Ovary (tissue), 3 donors: ENCODE measurements at regions not wholly inside any gene's neighbourhood (a gene's known extent, or its start where the extent isn't known, plus 50 kb on each side); places are given as distances from the start of the nearest gene placed in this dataset.

Source experiments
- EP300 ChIP-seq: sonication (generic); formaldehyde crosslinking; IDR thresholded peaks from one replicate; pipeline ENCODE4 v1.6.1; 2017; ENCODE audit warnings: antibody characterized with exemption
- POLR2A ChIP-seq: fragments of 450-650 bp; IDR thresholded peaks from one replicate; pipeline ENCODE4 v1.6.1; 2017; ENCODE audit warnings: antibody characterized with exemption, mild to moderate bottlenecking, moderate library complexity
- TF ChIP-seq, protein P1 (sequence below), 3 donors: fragments of 450-650 bp in 2 of 3; fragments of 200-600 bp in 1 of 3; IDR thresholded peaks; one replicate each; pipeline versions ENCODE4 v1.5.1 to v1.8.0; 2016 to 2022; ENCODE audit warnings: antibody characterized with exemption in 3 of 3, mild to moderate bottlenecking in 1 of 3
- donor health status: DM: no; HTN: no; CAD: no.

DNA sequence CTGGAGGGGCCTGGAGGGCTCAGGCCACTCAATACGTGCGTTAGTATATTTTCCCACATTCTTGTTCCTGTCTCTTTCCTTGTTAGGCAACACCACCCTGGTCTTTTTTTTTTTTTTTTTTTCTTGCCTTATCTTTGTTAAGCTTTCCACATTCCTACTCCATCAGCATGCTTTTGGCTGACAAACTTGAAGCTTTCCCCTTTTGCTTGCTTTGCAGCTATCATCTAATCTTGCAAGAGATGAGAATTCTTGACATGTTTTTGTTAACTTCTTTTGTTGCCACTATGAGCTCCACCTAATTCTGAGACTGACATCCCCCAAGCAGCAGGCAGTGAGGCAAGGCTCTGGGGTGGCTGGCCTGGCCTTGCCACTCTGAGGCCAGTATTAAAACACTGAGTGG lies 52.5 kb upstream of the NRP1 start:
- TF ChIP-seq, protein P1, sequence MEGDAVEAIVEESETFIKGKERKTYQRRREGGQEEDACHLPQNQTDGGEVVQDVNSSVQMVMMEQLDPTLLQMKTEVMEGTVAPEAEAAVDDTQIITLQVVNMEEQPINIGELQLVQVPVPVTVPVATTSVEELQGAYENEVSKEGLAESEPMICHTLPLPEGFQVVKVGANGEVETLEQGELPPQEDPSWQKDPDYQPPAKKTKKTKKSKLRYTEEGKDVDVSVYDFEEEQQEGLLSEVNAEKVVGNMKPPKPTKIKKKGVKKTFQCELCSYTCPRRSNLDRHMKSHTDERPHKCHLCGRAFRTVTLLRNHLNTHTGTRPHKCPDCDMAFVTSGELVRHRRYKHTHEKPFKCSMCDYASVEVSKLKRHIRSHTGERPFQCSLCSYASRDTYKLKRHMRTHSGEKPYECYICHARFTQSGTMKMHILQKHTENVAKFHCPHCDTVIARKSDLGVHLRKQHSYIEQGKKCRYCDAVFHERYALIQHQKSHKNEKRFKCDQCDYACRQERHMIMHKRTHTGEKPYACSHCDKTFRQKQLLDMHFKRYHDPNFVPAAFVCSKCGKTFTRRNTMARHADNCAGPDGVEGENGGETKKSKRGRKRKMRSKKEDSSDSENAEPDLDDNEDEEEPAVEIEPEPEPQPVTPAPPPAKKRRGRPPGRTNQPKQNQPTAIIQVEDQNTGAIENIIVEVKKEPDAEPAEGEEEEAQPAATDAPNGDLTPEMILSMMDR (IDR thresholded peaks at IDR 0.05) = no peak
- TF ChIP-seq EP300 = no peak
- no peak for TF ChIP-seq POLR2A
